Neural progenitor cell (in vitro differentiated cells): ENCODE measurements at regions not wholly inside any gene's neighbourhood (a gene's known extent, or its start where the extent isn't known, plus 50 kb on each side); places are given as distances from the start of the nearest gene placed in this dataset.
A peak's percentile ranks its signal among the peaks of the same experiment; 100 is the strongest.

Experiments used
- DNase-seq: peaks from one replicate; pipeline ENCODE4 v3.0.0-alpha.2; 2016; ENCODE audit warnings: low spot score
- H2AFZ ChIP-seq: fragments of 200-600 bp; sonication (generic); replicated peaks from 2 replicates; pipeline ENCODE4 v1.6.1; 2016; ENCODE audit warnings: antibody characterized with exemption
- H3F3A ChIP-seq: fragments of 200-600 bp; sonication (generic); 2 replicates; pipeline ENCODE4 v1.6.1; 2016; ENCODE audit warnings: antibody characterized with exemption, low read depth
- H3K27ac ChIP-seq: fragments of 200-600 bp; sonication (generic); 2 replicates; pipeline ENCODE4 v1.5.1; 2016; ENCODE audit warnings: mild to moderate bottlenecking
- H3K27me3 ChIP-seq: fragments of 200-600 bp; sonication (generic); 2 replicates; pipeline ENCODE4 v1.6.1; 2016; ENCODE audit warnings: mild to moderate bottlenecking, moderate library complexity
- H3K36me3 ChIP-seq: fragments of 200-600 bp; sonication (generic); 2 replicates; pipeline ENCODE4 v1.5.1; 2016
- H3K4me1 ChIP-seq: fragments of 200-600 bp; sonication (generic); 2 replicates; pipeline ENCODE4 v1.6.1; 2016; ENCODE audit warnings: mixed run types
- H3K4me2 ChIP-seq: fragments of 200-600 bp; sonication (generic); 2 replicates; pipeline ENCODE4 v1.6.1; 2016
- H3K4me3 ChIP-seq: fragments of 200-600 bp; sonication (generic); 2 replicates; pipeline ENCODE4 v1.5.1; 2016
- H3K79me2 ChIP-seq: fragments of 200-600 bp; sonication (generic); 2 replicates; pipeline ENCODE4 v1.6.1; 2016; ENCODE audit warnings: low read depth
- H3K9ac ChIP-seq: fragments of 200-600 bp; sonication (generic); 2 replicates; pipeline ENCODE4 v1.6.1; 2016
- H3K9me3 ChIP-seq: fragments of 200-600 bp; sonication (generic); 2 replicates; pipeline ENCODE4 v1.5.1; 2016; ENCODE audit warnings: low read depth
- H4K20me1 ChIP-seq: fragments of 200-600 bp; sonication (generic); 2 replicates; pipeline ENCODE4 v1.6.1; 2016; ENCODE audit warnings: low read depth
- H3K27ac Mint-ChIP-seq: 3 replicates; pipeline ENCODE4 v1.8.0; 2021; ENCODE audit warnings: mixed read lengths
- H3K27me3 Mint-ChIP-seq: 2 replicates; pipeline ENCODE4 v1.8.0; 2022; ENCODE audit warnings: low read depth, mild to moderate bottlenecking, inconsistent platforms, moderate library complexity, mixed read lengths; ENCODE audit not compliant: insufficient read depth
- H3K36me3 Mint-ChIP-seq: 3 replicates; pipeline ENCODE4 v1.8.0; 2021; ENCODE audit warnings: mixed read lengths
- H3K4me1 Mint-ChIP-seq: 3 replicates; pipeline ENCODE4 v1.8.0; 2021; ENCODE audit warnings: mixed read lengths
- H3K4me3 Mint-ChIP-seq: 3 replicates; pipeline ENCODE4 v1.8.0; 2021; ENCODE audit warnings: mild to moderate bottlenecking, moderate library complexity, mixed read lengths
- H3K9me3 Mint-ChIP-seq: 3 replicates; pipeline ENCODE4 v1.8.0; 2020; ENCODE audit warnings: mixed read lengths
- CTCF ChIP-seq: fragments of 200-600 bp; sonication (generic); IDR thresholded peaks from 2 replicates; pipeline ENCODE4 v1.5.1; 2017; ENCODE audit warnings: antibody characterized with exemption, mild to moderate bottlenecking
- EZH2 ChIP-seq: fragments of 200-600 bp; sonication (generic); IDR thresholded peaks from 2 replicates; pipeline ENCODE4 v1.6.1; 2017; ENCODE audit warnings: antibody characterized with exemption, mild to moderate bottlenecking, moderate library complexity
- EZH2phosphoT487 ChIP-seq: fragments of 200-600 bp; sonication (generic); IDR thresholded peaks from 2 replicates; pipeline ENCODE4 v1.6.1; 2017; ENCODE audit warnings: antibody characterized with exemption

- DNase-seq: no peak
- H3F3A ChIP-seq: no peaks in the 10 kb centered on the region
- no peaks in the 10 kb centered on the region for H3K36me3 ChIP-seq
- peaks cover 10% of the 10 kb centered on the region for H3K4me1 ChIP-seq
- no peaks in the 10 kb centered on the region for H3K79me2 ChIP-seq
- peaks cover 24% of the 10 kb centered on the region for H3K4me1 Mint-ChIP-seq
- H3K9me3 ChIP-seq: no peaks in the 10 kb centered on the region
- H3K9ac ChIP-seq: no peak overlapping the region
- peaks cover 16% of the 10 kb centered on the region for H3K27me3 Mint-ChIP-seq
- no peak overlapping the region for H3K4me2 ChIP-seq
- no peak overlapping the region for H3K27ac ChIP-seq
- H4K20me1 ChIP-seq: no peaks in the 10 kb centered on the region
- H3K9me3 Mint-ChIP-seq: peaks cover 6% of the 10 kb centered on the region
- no peak for TF ChIP-seq EZH2
- no peak for TF ChIP-seq CTCF
- TF ChIP-seq EZH2phosphoT487: no peak
- no peaks in the 10 kb centered on the region for H3K27me3 ChIP-seq
- H3K36me3 Mint-ChIP-seq: no peaks in the 10 kb centered on the region
- H3K27ac Mint-ChIP-seq: no peak overlapping the region
- H3K4me3 ChIP-seq: no peak overlapping the region
- peak overlapping the region; percentile 81 for H2AFZ ChIP-seq
- H3K4me3 Mint-ChIP-seq: no peak overlapping the region
Measured at GRCh38 chr10:78140066-78140630, 106.5 kb downstream of the RPS24 start.

- TF ChIP-seq CTCF (no peak), EZH2phosphoT487 (no peak), EZH2 (no peak)
- Mint-ChIP-seq H3K4me1 (peaks cover 20% of the 10 kb centered on the region), H3K9me3 (peaks cover 6% of the 10 kb centered on the region), H3K27ac (peak overlapping the region; percentile 30), H3K36me3 (no peaks in the 10 kb centered on the region), H3K4me3 (no peak overlapping the region), H3K27me3 (peaks cover 11% of the 10 kb centered on the region)
- no peak overlapping the region for H3K4me3 ChIP-seq
- no peak for DNase-seq
- no peaks in the 10 kb centered on the region for H3F3A ChIP-seq
- no peak overlapping the region for H3K4me2 ChIP-seq
- no peaks in the 10 kb centered on the region for H4K20me1 ChIP-seq
- H3K27me3 ChIP-seq: no peaks in the 10 kb centered on the region
- no peaks in the 10 kb centered on the region for H3K79me2 ChIP-seq
- H3K4me1 ChIP-seq: peaks cover 10% of the 10 kb centered on the region
- no peaks in the 10 kb centered on the region for H3K36me3 ChIP-seq
- no peak overlapping the region for H2AFZ ChIP-seq
- H3K9me3 ChIP-seq: no peaks in the 10 kb centered on the region
- H3K9ac ChIP-seq: no peak overlapping the region
- H3K27ac ChIP-seq: no peak overlapping the region
Measured at GRCh38 chr10:78143576-78143975, 109.9 kb downstream of the RPS24 start.

- Histone ChIP-seq H3K9me3 (no peaks in the 10 kb centered on the region), H3K9ac (no peak overlapping the region), H3F3A (no peaks in the 10 kb centered on the region), H2AFZ (no peak overlapping the region), H3K4me2 (no peak overlapping the region), H3K27ac (no peak overlapping the region), H3K4me3 (no peak overlapping the region), H3K27me3 (no peaks in the 10 kb centered on the region), H3K4me1 (no peaks in the 10 kb centered on the region), H3K36me3 (no peaks in the 10 kb centered on the region), H4K20me1 (no peaks in the 10 kb centered on the region), H3K79me2 (no peaks in the 10 kb centered on the region)
- peaks cover 6% of the 10 kb centered on the region for H3K9me3 Mint-ChIP-seq
- peaks cover 3% of the 10 kb centered on the region for H3K4me1 Mint-ChIP-seq
- H3K4me3 Mint-ChIP-seq: no peak overlapping the region
- no peak overlapping the region for H3K27ac Mint-ChIP-seq
- no peak for TF ChIP-seq EZH2phosphoT487
- no peak for TF ChIP-seq EZH2
- no peak for TF ChIP-seq CTCF
- no peaks in the 10 kb centered on the region for H3K36me3 Mint-ChIP-seq
- H3K27me3 Mint-ChIP-seq: peaks cover 11% of the 10 kb centered on the region
- DNase-seq: no peak
Measured at GRCh38 chr10:78146200-78146599, 112.5 kb downstream of the RPS24 start.
